HG02610 (cell line): ENCODE measurements at regions not wholly inside any gene's neighbourhood (a gene's known extent, or its start where the extent isn't known, plus 50 kb on each side); places are given as distances from the start of the nearest gene placed in this dataset.
"Not testable (repeated sequence)": the region's sequence is repeated elsewhere in the genome, so short reads cannot be mapped to it uniquely, and the experiment has no call there.

ENCODE experiments used
- ATAC-seq: cut with Tn5 transposase; IDR thresholded peaks from one replicate; pipeline ENCODE4 v1.9.1; 2021; ENCODE audit warnings: mild to moderate bottlenecking, moderate library complexity; ENCODE audit not compliant: unreplicated experiment

- ATAC-seq, result no peak
Observed at GRCh38 chr12:53869500-53869899, 69.1 kb upstream of the HOXC13 start.

- no peak for ATAC-seq
Observed at GRCh38 chr12:53870117-53870516, 68.5 kb upstream of the HOXC13 start.

- no peak for ATAC-seq
Observed at GRCh38 chr12:53871367-53871766, 67.3 kb upstream of the HOXC13 start.

GRCh38 chr12:53872367-53872766 lies 66.3 kb upstream of the HOXC13 start:
- ATAC-seq, result no peak

GRCh38 chr12:53877961-53878360 lies 60.7 kb upstream of the HOXC13 start:
- ATAC-seq, result not testable (repeated sequence)

DNA sequence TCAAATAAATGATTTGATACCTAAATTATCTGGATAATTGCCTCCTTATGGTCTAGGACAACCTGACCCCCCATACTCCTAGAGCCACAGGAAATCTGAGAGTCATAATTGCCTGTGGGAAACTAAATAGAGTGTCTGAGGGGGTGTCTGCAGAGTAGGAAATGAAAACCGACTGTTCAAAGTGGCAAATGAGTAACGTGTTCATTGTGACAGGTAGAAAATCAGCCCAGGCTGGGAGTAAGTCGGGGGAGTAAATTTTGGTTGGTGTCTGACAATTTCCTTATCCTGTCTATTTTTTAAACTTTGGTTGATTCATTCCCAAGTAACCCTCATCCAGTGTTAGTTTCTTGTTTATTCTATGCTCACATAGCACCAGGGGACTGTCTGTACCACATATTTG lies 51.6 kb upstream of the HOXC13 start:
- no peak for ATAC-seq

DNA sequence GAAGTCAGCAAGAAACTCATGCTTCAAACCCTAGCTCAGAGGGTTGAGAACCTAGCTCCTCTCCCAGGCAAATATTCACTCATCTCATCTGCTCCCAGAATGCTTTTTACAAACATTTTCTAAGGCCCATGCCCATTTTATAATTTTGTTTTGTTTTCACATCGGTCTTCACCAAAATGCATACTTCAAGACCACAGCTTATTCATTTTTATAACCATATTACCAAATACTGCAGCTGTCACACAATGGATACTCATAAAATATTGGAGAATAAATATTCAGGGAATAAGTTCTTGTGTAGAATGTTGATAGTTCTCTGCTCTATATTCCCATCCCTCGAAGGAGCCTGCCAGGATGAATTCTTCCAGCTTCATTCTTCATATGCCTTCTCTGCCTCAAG lies 50.8 kb upstream of the HOXC13 start:
- no peak for ATAC-seq
